Osteoblast (primary cell): ENCODE measurements at regions not wholly inside any gene's neighbourhood (a gene's known extent, or its start where the extent isn't known, plus 50 kb on each side); places are given as distances from the start of the nearest gene placed in this dataset.

Source experiments
- DNase-seq: peaks from one replicate; pipeline ENCODE4 v3.0.0; 2011; ENCODE audit warnings: low spot score, mixed read lengths; ENCODE audit not compliant: insufficient read length; ENCODE audit errors: missing footprints
- H2AFZ ChIP-seq: 2 replicates; pipeline ENCODE4 v1.6.0; 2011; ENCODE audit warnings: mild to moderate bottlenecking, low read length
- H3K27ac ChIP-seq: 2 replicates; pipeline ENCODE4 v1.5.1; 2011; ENCODE audit warnings: mild to moderate bottlenecking, low read depth, low read length, moderate library complexity
- H3K27me3 ChIP-seq: 2 replicates; pipeline ENCODE4 v1.6.0; 2012; ENCODE audit warnings: mild to moderate bottlenecking, control low read depth, inconsistent platforms, low read length, moderate library complexity; ENCODE audit not compliant: insufficient read depth
- H3K36me3 ChIP-seq: 2 replicates; pipeline ENCODE4 v1.5.1; 2011; ENCODE audit warnings: mild to moderate bottlenecking, low read length, control low read depth, moderate library complexity; ENCODE audit not compliant: insufficient read depth
- H3K4me1 ChIP-seq: 2 replicates; pipeline ENCODE4 v1.5.1; 2011; ENCODE audit warnings: mild to moderate bottlenecking, low read length, control low read depth, moderate library complexity; ENCODE audit not compliant: insufficient read depth
- H3K4me2 ChIP-seq: 2 replicates; pipeline ENCODE4 v1.6.0; 2011; ENCODE audit warnings: mild to moderate bottlenecking, low read length; ENCODE audit not compliant: insufficient read depth
- H3K4me3 ChIP-seq: fragments of 200-600 bp; sonication (generic); 3 replicates; pipeline ENCODE4 v1.5.1; 2012; ENCODE audit warnings: mild to moderate bottlenecking, low read length, inconsistent platforms; ENCODE audit not compliant: insufficient read depth
- H3K79me2 ChIP-seq: 2 replicates; pipeline ENCODE4 v1.6.0; 2012; ENCODE audit warnings: mild to moderate bottlenecking, low read length, control low read depth, inconsistent platforms; ENCODE audit not compliant: insufficient read depth
- H3K9me3 ChIP-seq: 2 replicates; pipeline ENCODE4 v1.5.1; 2011; ENCODE audit warnings: low read depth, low read length, control low read depth
- H4K20me1 ChIP-seq: 2 replicates; pipeline ENCODE4 v1.6.0; 2012; ENCODE audit warnings: mild to moderate bottlenecking, low read length, control low read depth; ENCODE audit not compliant: insufficient read depth
- CTCF ChIP-seq: IDR thresholded peaks from 2 replicates; pipeline ENCODE4 v1.5.1; 2011; ENCODE audit warnings: mild to moderate bottlenecking, low read depth, low read length, moderate library complexity; ENCODE audit errors: extremely low read depth

GRCh38 chr12:19639781-19640415 lies 200.6 kb downstream of the AEBP2 start:
- H3K36me3 ChIP-seq: no peaks in the 10 kb centered on the region
- no peaks in the 10 kb centered on the region for H3K79me2 ChIP-seq
- no peaks in the 10 kb centered on the region for H4K20me1 ChIP-seq
- no peaks in the 10 kb centered on the region for H3K27me3 ChIP-seq
- H3K27ac ChIP-seq: no peak overlapping the region
- no peak for DNase-seq
- no peak for TF ChIP-seq CTCF
- no peak overlapping the region for H3K4me2 ChIP-seq
- H3K4me1 ChIP-seq: peaks cover 3% of the 10 kb centered on the region
- no peak overlapping the region for H2AFZ ChIP-seq
- no peaks in the 10 kb centered on the region for H3K9me3 ChIP-seq
- no peak overlapping the region for H3K4me3 ChIP-seq

- no peaks in the 10 kb centered on the region for H4K20me1 ChIP-seq
- H3K4me1 ChIP-seq: peaks cover 3% of the 10 kb centered on the region
- no peak for DNase-seq
- no peak for TF ChIP-seq CTCF
- no peaks in the 10 kb centered on the region for H3K79me2 ChIP-seq
- no peak overlapping the region for H3K27ac ChIP-seq
- H3K27me3 ChIP-seq: no peaks in the 10 kb centered on the region
- H3K36me3 ChIP-seq: no peaks in the 10 kb centered on the region
- H2AFZ ChIP-seq: no peak overlapping the region
- no peak overlapping the region for H3K4me2 ChIP-seq
- H3K4me3 ChIP-seq: no peak overlapping the region
- H3K9me3 ChIP-seq: no peaks in the 10 kb centered on the region
Measured at GRCh38 chr12:19641235-19642080, 202.2 kb downstream of the AEBP2 start.

- Histone ChIP-seq H3K27me3 (no peaks in the 10 kb centered on the region), H2AFZ (no peak overlapping the region), H3K79me2 (no peaks in the 10 kb centered on the region), H3K36me3 (no peaks in the 10 kb centered on the region), H3K4me3 (no peak overlapping the region), H3K9me3 (no peaks in the 10 kb centered on the region), H3K4me2 (no peak overlapping the region), H3K4me1 (peaks cover 3% of the 10 kb centered on the region), H3K27ac (no peak overlapping the region), H4K20me1 (no peaks in the 10 kb centered on the region)
- TF ChIP-seq CTCF: no peak
- no peak for DNase-seq
Measured at GRCh38 chr12:19642345-19642744, 203.1 kb downstream of the AEBP2 start.

- Histone ChIP-seq H3K4me3 (no peak overlapping the region), H3K27me3 (no peaks in the 10 kb centered on the region), H3K79me2 (no peaks in the 10 kb centered on the region), H3K4me2 (no peak overlapping the region), H3K9me3 (no peaks in the 10 kb centered on the region), H3K27ac (no peak overlapping the region), H4K20me1 (no peaks in the 10 kb centered on the region), H2AFZ (peak overlapping the region; percentile 74), H3K36me3 (no peaks in the 10 kb centered on the region), H3K4me1 (peaks cover 3% of the 10 kb centered on the region)
- DNase-seq: peak; percentile 83
- TF ChIP-seq CTCF: peak; percentile 72
Measured at GRCh38 chr12:19643635-19644034, 204.3 kb downstream of the AEBP2 start.
